ENCODE measurements at regions not wholly inside any gene's neighbourhood (a gene's known extent, or its start where the extent isn't known, plus 50 kb on each side); places are given as distances from the start of the nearest gene placed in this dataset.
A peak's percentile ranks its signal among the peaks of the same experiment; 100 is the strongest.
"Not testable (repeated sequence)": the region's sequence is repeated elsewhere in the genome, so short reads cannot be mapped to it uniquely, and the experiment has no call there.

GRCh38 chr7:112937651-112938415 lies 147.6 kb upstream of the TMEM168 start:
- DNase-seq (ENCODE audit: low spot score), result no peak

GRCh38 chr7:112933598-112933997 lies 143.4 kb upstream of the TMEM168 start:
- no peak for DNase-seq (ENCODE audit: low spot score)

- no peak for DNase-seq (ENCODE audit: low spot score)
Observed at GRCh38 chr7:112930787-112931186, 140.6 kb upstream of the TMEM168 start.

- no peak for DNase-seq (ENCODE audit: low spot score)
Observed at GRCh38 chr7:112929421-112929820, 139.2 kb upstream of the TMEM168 start.

GRCh38 chr7:112926018-112926417 lies 135.8 kb upstream of the TMEM168 start:
- DNase-seq (ENCODE audit: low spot score), result no peak

- not testable (repeated sequence) for DNase-seq (ENCODE audit: low spot score)
Observed at GRCh38 chr7:112922546-112922945, 132.4 kb upstream of the TMEM168 start.

GRCh38 chr7:112916431-112916830 lies 126.2 kb upstream of the TMEM168 start:
- not testable (repeated sequence) for DNase-seq (ENCODE audit: low spot score)

- DNase-seq (ENCODE audit: low spot score), result no peak
Observed at GRCh38 chr7:112908086-112908485, 117.9 kb upstream of the TMEM168 start.

- DNase-seq (ENCODE audit: low spot score), result no peak
Observed at GRCh38 chr7:112907658-112908057, 117.5 kb upstream of the TMEM168 start.

GRCh38 chr7:112905950-112906349 lies 115.8 kb upstream of the TMEM168 start:
- DNase-seq (ENCODE audit: low spot score), result no peak

GRCh38 chr7:112905413-112905812 lies 115.2 kb upstream of the TMEM168 start:
- no peak for DNase-seq (ENCODE audit: low spot score)

GRCh38 chr7:112898432-112899290 lies 108.5 kb upstream of the TMEM168 start:
- peak; percentile 30 for DNase-seq (ENCODE audit: low spot score)

GRCh38 chr7:112897839-112898431 lies 107.7 kb upstream of the TMEM168 start:
- no peak for DNase-seq (ENCODE audit: low spot score)

- no peak for DNase-seq (ENCODE audit: low spot score)
Observed at GRCh38 chr7:112896026-112896601, 105.9 kb upstream of the TMEM168 start.

GRCh38 chr7:112892263-112892662 lies 102.1 kb upstream of the TMEM168 start:
- DNase-seq (ENCODE audit: low spot score), result no peak

GRCh38 chr7:112891698-112892097 lies 101.5 kb upstream of the TMEM168 start:
- DNase-seq (ENCODE audit: low spot score), result no peak

- no peak for DNase-seq (ENCODE audit: low spot score)
Observed at GRCh38 chr7:112889834-112890438, 99.7 kb upstream of the TMEM168 start.

- no peak for DNase-seq (ENCODE audit: low spot score)
Observed at GRCh38 chr7:112889268-112889667, 99.1 kb upstream of the TMEM168 start.

GRCh38 chr7:112888781-112889180 lies 98.6 kb upstream of the TMEM168 start:
- no peak for DNase-seq (ENCODE audit: low spot score)

- DNase-seq (ENCODE audit: low spot score), result no peak
Observed at GRCh38 chr7:112887976-112888375, 97.8 kb upstream of the TMEM168 start.

GRCh38 chr7:112887337-112887736 lies 97.1 kb upstream of the TMEM168 start:
- DNase-seq (ENCODE audit: low spot score), result no peak

- no peak for DNase-seq (ENCODE audit: low spot score)
Observed at GRCh38 chr7:112886208-112886607, 96.0 kb upstream of the TMEM168 start.

Data from germinal center (tissue), 1 donor.